ENCODE measurements at regions not wholly inside any gene's neighbourhood (a gene's known extent, or its start where the extent isn't known, plus 50 kb on each side); places are given as distances from the start of the nearest gene placed in this dataset.

DNA sequence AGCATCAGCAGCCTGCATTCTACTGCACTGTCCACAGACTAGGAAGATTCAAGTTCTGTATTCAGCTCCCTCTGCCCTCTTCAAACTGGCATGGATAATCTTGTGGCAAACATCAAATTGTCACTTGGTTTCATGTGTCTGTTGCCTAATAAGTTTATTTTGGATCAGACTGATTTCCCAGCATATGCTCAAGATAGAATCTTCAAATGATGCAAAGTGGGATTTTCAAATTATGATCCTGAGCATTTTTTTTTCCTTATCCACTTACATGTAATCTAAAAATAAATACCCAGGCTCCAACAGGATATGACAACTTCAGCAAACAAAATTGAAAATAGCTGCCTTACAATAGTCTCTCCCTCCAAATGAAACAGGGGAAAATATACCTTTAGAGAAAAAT lies 160.9 kb upstream of the VRK2 start (continued):
- TF ChIP-seq, protein P1, sequence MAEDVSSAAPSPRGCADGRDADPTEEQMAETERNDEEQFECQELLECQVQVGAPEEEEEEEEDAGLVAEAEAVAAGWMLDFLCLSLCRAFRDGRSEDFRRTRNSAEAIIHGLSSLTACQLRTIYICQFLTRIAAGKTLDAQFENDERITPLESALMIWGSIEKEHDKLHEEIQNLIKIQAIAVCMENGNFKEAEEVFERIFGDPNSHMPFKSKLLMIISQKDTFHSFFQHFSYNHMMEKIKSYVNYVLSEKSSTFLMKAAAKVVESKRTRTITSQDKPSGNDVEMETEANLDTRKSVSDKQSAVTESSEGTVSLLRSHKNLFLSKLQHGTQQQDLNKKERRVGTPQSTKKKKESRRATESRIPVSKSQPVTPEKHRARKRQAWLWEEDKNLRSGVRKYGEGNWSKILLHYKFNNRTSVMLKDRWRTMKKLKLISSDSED (CRISPR knock-in tag; IDR thresholded peaks at IDR 0.05): no peak
- TF ChIP-seq NR2F2 (IDR thresholded peaks at IDR 0.05; ENCODE audit: borderline replicate concordance, low read depth) (no peak), MAF1 (CRISPR knock-in tag; IDR thresholded peaks at IDR 0.05; ENCODE audit: borderline replicate concordance) (no peak), ZNF607 (CRISPR knock-in tag; IDR thresholded peaks at IDR 0.05; ENCODE audit: borderline replicate concordance) (no peak), ZNF552 (CRISPR knock-in tag; IDR thresholded peaks at IDR 0.05; ENCODE audit: borderline replicate concordance) (no peak), SP2 (CRISPR knock-in tag; IDR thresholded peaks at IDR 0.05) (no peak), DMTF1 (CRISPR knock-in tag; IDR thresholded peaks at IDR 0.05) (no peak), HIVEP1 (CRISPR knock-in tag; IDR thresholded peaks at IDR 0.05) (no peak), SALL1 (CRISPR knock-in tag; IDR thresholded peaks at IDR 0.05) (no peak), ZC3H4 (CRISPR knock-in tag; IDR thresholded peaks at IDR 0.05; ENCODE audit: borderline replicate concordance) (no peak)

- no peak overlapping the region for H3K27ac ChIP-seq (ENCODE audit: extremely low read length, insufficient read depth, low read length)
- H3K4me2 ChIP-seq (ENCODE audit: low read depth, low read length): no peak overlapping the region
- no peaks in the 10 kb centered on the region for H3K79me2 ChIP-seq (ENCODE audit: insufficient read depth, low read length)
- H2AFZ ChIP-seq (ENCODE audit: low read length): no peak overlapping the region
- no peak for FAIRE-seq
- no peaks in the 10 kb centered on the region for H3K9me3 ChIP-seq (ENCODE audit: low read length)
- ChIA-PET CTCF (ENCODE audit: low intra/inter-chr PET ratio, low total read pairs) (no interaction called here), POLR2A (no interaction called here)
- H3K4me3 ChIP-seq (replicated peaks in 1 of 3; ENCODE audit: insufficient read depth in 1 of 3, low read depth in 2 of 3, low read length in 3 of 3): no peak overlapping the region
- in situ Hi-C loops (cut with HindIII; ENCODE audit: extremely low pct_ligation_motif_present, low pct_unique_long_range_greater_than_20kb) (no loop called here), intact Hi-C loops (cut with micrococcal nuclease; ENCODE audit: unreplicated experiment) (no loop called here)
- ATAC-seq: no peak
- H3K36me3 ChIP-seq (replicated peaks in 1 of 2; ENCODE audit: control insufficient read depth in 1 of 2, insufficient read depth in 2 of 2, low read length in 2 of 2): no peaks in the 10 kb centered on the region
- no peaks in the 10 kb centered on the region for H3K27me3 ChIP-seq (ENCODE audit: control insufficient read depth in 1 of 2, insufficient read depth in 2 of 2, low read length in 2 of 2)
- no peak for DNase-seq (ENCODE audit: low spot score)
- WGBS (ENCODE audit: low lambda C conversion rate): 38% methylated on average over 13 of the region's 13 CpGs
- H4K20me1 ChIP-seq (ENCODE audit: insufficient read depth, low read length): no peaks in the 10 kb centered on the region
- no TSS peak for BruUV-seq (replicated peaks)
- H3K9ac ChIP-seq (ENCODE audit: insufficient read depth, low read depth, low read length): no peak overlapping the region
- no peak for TF ChIP-seq IRX3 (CRISPR knock-in tag; IDR thresholded peaks at IDR 0.05; ENCODE audit: borderline replicate concordance, low read depth)
- TF ChIP-seq CEBPB (IDR thresholded peaks at IDR 0.05; ENCODE audit: borderline replicate concordance, low read depth, low read length): 0 out of 2 replicates have a peak, but pooled peaks have one; percentile 11
- H3K4me1 ChIP-seq (ENCODE audit: insufficient read depth, low read length): peaks cover 13% of the 10 kb centered on the region
Measured at GRCh38 chr2:57886161-57886786, 160.3 kb upstream of the VRK2 start.
